Activated CD8-positive, alpha-beta memory T cell treated with anti-CD3 and anti-CD28 coated beads for 4 hours (primary cell): ENCODE measurements at regions not wholly inside any gene's neighbourhood (a gene's known extent, or its start where the extent isn't known, plus 50 kb on each side); places are given as distances from the start of the nearest gene placed in this dataset.
"Not testable (repeated sequence)": the region's sequence is repeated elsewhere in the genome, so short reads cannot be mapped to it uniquely, and the experiment has no call there.

Source experiments
- DNase-seq, 2 donors: peaks; one replicate each; pipeline ENCODE4 v3.0.0-alpha.2; 2020; ENCODE audit warnings: low read depth in 2 of 2

- no peak for DNase-seq
Measured at GRCh38 chr15:45948181-45948621, 313.4 kb downstream of the SQOR start.

- DNase-seq: no peak
Measured at GRCh38 chr15:45958924-45959323, 324.1 kb downstream of the SQOR start.

DNA sequence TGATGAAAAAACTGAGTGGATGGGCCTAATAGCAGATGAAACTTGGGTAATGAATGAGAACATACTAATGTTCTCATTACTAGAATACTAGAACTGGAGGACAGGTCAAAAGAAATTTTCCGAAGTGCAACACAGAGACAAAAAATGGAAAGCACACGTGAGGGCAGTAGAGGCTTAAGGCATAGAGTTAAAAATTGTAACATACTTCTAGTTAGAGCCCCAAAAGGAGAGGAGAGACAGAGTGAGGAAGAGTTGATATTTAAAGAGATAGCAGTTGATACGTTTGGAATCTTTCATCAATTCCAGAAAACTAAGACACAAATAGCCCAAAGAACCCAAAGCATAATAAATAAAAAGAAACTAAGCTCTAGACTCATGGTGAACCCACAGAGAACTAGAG is 327.9 kb downstream of the SQOR start:
- no peak for DNase-seq

GRCh38 chr15:45970542-45970941 is 335.7 kb downstream of the SQOR start:
- DNase-seq: no peak

DNA sequence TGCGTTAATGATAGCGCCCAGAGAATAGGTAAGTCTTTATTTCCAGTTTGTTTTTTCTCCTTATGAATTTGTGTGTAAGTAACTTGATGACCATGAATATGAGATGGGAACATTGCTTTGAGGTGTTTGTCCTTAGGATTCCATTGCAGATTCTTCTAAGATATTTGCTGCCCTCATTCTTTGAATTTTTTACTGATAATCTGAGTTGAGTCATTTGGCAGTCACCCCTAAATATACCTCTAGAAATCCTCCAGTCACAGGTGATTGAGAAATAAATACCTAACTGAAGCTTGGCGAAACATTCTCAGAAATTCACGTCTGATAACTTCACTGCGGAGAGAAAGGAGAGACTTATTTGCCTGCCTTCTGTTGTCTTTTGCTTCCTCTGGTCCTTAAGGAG is 345.5 kb downstream of the SQOR start:
- DNase-seq: no peak

DNA sequence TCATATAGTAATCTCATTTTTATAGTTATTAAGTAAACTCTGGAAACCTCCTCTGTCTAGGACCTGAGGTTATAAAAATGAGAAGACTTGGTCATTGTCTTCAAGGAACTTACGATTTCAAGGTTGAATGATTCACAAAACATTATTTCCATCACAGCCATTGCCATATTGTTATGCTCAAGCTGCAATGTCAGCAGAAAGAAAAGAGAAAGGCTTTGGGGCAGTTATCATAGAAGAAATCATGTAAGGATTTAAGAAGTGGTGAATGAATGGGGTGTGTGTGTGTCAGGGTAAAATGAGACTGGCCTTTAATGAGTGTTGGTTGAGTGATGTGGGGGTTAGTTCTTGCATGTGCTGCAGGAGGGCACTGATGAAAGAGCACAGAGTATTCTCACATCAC is 346.8 kb downstream of the SQOR start:
- DNase-seq: no peak

DNA sequence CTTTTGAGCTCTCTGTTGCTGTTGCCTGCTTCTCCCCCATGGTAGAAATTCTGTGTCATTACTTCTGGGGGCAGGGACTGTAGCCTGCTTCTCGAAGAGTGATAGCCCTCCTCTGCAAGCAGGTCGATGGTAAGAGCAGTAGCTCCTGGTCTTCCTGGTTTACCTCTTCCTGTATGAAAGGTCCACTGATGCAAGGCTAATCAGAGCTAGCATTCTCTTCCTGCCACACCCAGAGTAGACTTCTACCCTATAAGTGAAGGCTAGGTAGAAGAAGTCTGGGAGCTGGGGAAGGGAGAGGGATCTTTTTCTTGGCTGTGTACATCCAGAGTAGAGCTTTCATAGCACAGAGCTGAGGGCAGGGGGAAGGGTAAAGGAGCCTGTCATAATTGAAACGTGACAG is 357.0 kb downstream of the SQOR start:
- DNase-seq: no peak

DNA sequence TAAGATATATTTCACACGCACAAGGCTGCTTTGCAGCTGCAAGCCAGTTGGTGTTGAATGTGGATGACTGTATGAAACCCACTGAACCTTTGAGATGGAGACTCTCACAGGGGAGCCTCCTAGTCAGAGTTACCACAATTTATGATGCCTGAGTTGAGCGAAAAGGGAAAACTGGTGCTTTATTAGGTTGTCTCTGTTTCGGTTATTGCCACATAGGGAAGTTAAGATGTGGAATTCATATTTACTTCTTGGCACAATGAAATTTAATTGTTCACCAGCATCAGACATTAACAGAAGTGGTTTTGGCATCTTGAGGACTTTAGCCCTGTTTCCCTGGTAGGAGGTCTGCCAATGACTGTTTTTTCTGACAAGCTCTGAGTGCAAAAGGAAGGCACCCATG is 358.2 kb downstream of the SQOR start:
- DNase-seq: no peak

GRCh38 chr15:45993508-45993907 is 358.7 kb downstream of the SQOR start:
- no peak for DNase-seq

DNA sequence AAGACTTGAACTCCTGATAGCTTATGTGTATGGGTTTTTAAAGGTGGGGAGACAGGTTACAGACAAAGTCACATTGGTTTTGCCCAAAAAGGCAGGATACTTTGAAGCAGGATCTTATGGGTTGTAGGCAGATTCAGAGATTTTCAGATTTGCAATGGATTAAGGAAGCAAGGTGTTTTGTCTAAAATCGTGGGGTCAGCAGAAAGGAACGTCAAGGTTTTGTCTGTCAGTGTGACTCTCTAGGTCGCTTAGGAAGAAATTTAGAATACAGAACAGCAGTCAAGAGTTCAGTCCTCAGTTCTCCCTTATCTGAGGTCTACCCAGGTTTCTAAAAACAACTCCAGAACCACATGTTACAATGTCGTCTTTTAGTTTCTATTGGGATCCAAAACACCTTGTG is 361.0 kb downstream of the SQOR start:
- DNase-seq: no peak

GRCh38 chr15:46014532-46014931 is 379.7 kb downstream of the SQOR start:
- DNase-seq: no peak

DNA sequence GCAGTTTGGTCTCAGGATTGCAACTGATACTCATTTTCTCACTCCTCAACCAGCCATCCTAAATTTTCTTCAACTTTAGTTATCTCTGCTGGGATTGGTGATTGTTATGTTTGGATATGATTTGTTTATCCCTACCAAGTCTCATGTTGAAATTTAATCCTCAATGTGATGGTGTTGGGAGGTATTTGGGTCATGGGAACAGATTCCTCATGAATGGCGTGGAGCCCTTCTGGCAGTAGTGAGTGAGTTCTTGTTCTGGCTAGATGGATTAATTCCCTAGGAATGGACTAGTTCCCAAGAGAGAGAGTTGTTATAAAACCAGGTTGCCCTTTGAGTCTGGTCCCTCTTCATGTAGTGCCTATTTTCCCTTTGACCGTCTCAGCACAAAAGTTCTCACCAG is 399.9 kb downstream of the SQOR start:
- no peak for DNase-seq

- no peak for DNase-seq
Measured at GRCh38 chr15:46039703-46040102, 404.9 kb downstream of the SQOR start.

GRCh38 chr15:46041905-46042304 is 407.1 kb downstream of the SQOR start:
- DNase-seq: no peak

GRCh38 chr15:46059921-46060594 is 425.2 kb downstream of the SQOR start:
- no peak for DNase-seq

- no peak for DNase-seq
Measured at GRCh38 chr15:46061002-46061401, 426.2 kb downstream of the SQOR start.

DNA sequence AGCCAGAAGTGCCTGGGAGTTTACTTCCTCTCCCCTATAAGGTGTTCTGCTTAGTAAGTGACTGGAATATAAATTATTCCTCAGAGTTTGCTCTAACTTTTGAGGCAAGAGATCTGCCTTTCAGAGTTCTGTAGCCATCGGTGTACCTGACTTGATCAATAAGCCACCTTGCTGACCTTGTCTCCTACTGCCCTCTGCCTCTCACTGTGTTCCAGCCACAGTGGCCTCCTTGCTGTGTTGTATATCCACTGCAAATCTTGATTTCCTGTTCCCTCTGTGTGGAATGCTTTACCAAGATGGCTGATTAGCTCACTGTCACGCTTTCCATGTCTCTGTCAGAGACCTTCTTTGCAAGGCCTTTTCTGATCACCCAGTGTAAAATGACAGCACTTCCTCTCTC is 442.4 kb downstream of the SQOR start:
- DNase-seq: no peak

- no peak for DNase-seq
Measured at GRCh38 chr15:46079046-46079445, 444.2 kb downstream of the SQOR start.

DNA sequence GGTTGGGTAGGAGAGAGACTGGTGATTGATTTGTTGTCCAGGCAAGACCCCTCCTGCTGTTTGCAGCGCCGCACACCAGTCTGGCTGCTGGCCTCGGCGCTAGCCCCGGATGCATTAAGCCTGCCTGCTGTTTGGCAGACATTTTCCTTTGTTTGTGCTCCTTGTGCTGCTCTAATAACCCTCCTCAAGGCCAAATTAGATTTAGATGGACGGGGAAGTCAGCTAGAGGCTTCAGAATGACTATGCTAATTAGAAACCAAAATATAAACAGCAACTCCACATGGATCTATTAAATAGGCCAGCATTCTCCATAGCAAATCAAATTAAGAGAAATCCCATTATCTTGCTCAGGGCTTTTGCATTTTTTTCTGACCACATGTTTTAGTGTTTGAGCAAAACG is 445.2 kb downstream of the SQOR start:
- no peak for DNase-seq

- no peak for DNase-seq
Measured at GRCh38 chr15:46088486-46089445, 453.9 kb downstream of the SQOR start.

GRCh38 chr15:46089467-46089935 is 454.7 kb downstream of the SQOR start:
- no peak for DNase-seq

GRCh38 chr15:46091860-46092450 is 457.1 kb downstream of the SQOR start:
- no peak for DNase-seq

DNA sequence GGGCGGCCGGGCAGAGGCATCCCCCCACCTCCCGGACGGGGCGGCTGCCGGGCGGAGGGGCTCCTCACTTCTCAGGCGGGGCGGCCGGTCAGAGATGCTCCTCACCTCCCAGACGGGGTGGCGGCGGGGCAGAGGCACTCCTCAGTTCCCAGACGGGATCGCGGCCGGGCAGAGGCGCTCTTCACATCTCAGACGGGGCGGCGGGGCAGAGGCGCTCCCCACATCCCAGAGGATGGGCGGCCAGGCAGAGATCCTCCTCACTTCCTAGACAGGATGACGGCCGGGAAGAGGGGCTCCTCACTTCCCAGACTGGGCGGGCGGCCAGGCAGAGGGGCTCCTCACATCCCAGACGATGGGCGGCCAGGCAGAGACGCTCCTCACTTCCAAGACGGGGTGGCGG is 463.2 kb downstream of the SQOR start:
- DNase-seq: not testable (repeated sequence)
